ENCODE measurements at regions not wholly inside any gene's neighbourhood (a gene's known extent, or its start where the extent isn't known, plus 50 kb on each side); places are given as distances from the start of the nearest gene placed in this dataset.

DNA sequence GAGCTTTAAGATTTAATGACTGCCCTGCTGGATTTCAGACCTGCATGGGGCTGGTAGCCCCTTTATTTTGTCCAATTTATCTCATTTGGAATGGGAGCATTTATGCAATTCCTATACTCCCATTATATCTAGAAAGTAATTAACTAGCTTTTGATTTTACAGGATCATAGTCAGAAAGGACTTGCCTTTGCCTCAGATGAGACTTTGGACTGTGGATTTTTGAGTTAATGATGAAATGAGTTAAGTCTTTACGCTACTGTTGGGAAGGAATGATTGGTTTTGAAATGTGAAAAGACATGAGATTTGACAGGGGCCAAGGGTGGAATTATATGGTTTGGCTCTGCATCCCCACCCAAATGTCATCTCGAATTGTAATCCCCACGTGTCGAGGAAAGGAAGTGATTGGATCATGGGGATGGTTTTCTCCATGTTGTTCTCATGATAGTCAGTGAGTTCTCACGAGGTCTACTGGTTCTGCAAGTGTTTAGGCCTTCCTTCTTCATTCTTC, 213.1 kb upstream of the DCN start:
- no peak for DNase-seq (ENCODE audit: low spot score)

DNA sequence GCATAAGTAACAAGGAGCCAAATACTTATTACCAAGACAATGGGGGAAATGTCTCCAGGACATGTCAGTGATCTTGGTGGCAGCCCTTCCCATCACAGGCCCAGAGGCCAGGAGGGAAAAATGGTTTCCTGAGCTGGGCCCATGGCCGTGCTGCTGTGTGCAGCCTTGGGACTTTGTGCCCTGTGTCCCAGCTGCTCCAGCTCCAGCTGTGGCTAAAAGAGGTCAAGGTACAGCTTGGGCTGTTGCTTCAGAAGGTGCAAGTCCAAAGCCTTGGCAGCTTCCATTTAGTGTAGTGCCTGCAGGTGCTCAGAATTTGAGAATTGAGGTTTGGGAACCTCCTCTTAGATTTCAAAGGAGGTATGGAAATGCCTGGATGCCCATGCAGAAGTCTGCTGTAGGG, 212.3 kb upstream of the DCN start:
- no peak for DNase-seq (ENCODE audit: low spot score)

DNA sequence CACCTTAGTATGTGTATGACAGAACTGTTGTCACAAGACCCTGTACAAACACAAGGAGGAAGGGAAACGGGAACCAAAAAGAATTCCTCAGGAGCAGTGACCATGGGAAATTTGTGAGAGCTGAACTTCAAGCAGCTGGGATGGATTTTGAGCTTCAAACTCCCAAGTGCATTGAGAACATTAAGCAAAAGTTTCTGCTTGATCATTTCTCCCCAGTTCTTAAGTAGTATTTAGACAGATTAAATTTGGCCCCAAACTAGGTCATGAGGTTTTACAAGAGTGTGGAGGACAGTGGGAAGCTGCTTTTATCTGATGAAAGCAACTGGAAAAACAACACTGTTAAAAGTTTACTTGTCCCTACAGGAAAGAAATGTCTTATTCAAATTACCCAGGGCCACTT, 206.0 kb upstream of the DCN start:
- DNase-seq (ENCODE audit: low spot score), result no peak

DNA sequence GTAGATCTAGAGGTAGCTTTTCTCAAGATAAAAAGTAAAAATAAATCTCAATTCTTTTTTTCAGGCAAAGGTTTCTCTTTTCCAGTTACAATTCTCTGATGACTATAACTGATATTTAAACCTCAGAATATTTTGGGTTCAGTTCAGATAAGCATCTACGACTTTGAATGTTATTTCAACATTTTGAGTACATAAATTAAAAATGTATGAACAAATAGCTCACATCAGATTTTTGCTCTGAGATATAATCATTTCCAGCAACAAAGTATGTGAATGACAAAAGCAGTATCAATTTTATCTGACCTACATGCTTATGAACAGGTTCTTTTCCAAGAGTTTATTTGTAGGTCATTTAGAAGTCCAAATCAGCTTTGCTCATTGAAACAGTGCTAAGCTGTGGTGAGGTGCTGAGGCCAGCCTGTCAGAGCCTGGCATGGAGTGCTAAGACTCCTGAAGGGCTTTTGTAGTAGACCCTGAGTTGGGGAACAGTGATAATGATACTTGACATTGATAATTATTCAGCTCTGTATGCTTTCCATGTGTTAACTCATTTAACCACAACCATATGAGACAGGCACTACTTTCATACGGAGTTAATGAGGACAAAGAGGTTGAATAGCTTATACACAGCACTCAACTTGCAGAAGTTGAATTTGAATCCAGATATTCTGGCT, 205.0 kb upstream of the DCN start:
- no peak for DNase-seq (ENCODE audit: low spot score)

DNA sequence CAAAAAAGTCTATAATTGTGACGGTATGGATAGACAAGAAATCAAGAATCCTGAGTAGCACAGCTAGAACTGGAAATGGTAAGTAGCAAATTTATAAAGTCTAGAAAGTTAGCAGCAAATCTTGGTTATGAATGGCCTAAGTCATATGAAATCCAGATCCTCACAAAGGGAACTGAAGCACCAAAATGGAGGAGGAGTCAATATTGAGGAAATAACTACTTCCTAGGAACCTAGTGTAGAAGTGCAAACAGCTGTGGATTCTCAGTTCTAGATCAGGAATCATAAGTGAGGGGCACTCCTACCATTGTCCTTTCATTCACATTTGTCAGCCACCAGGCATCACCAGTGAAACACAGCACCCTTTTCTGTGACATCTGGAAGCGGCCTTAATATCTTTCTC, 202.2 kb upstream of the DCN start:
- no peak for DNase-seq (ENCODE audit: low spot score)

DNA sequence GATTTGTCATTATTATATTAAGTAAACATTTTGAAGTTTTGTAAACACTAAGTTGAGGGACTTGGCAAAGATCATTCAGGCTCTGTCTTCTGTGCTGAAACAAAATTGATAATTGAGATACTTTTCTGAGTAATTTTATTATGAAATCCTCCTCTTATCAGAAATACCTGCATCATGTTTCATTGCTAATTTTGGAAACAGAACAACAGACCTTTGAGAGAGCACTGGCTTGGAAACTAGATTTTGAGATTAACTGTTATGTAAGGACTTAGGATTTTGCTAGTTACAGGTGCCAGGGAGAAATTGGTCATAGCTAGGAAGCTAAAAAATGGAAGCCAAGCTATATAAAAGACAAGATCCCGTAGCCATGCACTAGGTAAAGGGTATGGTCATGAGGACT, 201.7 kb upstream of the DCN start:
- no peak for DNase-seq (ENCODE audit: low spot score)

DNA sequence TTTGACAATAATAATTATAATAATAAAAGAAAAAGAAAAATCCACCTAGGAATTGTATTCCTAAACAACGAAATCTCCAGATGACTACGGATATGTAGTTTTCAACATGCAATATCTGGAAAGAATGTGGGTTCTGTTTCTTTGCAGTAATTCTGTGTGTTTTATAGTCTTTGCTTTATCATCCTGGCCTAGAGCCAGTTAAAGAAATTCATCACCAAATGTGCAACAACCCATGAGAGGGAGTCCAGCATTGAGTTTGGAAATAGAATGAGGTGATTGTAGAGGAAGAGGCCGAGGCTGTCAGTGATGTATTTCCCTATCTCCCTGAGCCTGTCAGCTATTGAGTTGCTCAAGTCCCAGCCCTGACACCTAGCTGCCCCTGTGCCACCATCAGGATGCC, 200.5 kb upstream of the DCN start:
- DNase-seq (ENCODE audit: low spot score), result no peak

DNA sequence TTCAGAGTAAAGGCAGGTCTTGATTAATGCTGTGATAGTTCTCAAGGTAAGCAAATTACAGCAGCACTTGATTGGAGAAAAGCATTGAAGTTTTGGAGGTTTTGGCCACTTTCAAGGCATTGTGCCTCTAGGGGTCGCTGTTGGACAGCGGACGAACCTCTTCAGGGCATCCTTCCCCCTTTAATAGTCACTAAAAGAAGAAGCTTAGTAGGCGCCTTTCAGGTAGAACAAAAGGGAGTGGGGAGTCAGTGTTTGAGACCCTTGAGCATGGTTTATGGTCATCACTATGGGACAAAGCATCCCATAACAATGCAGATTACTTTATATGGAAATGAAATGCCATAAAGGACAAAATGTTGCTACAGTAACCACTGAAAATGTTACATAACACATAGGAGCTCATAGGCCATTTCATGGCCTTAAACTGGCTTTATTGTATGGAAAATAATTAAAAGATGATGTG, 199.5 kb upstream of the DCN start:
- DNase-seq (ENCODE audit: low spot score), result peak; percentile 51

DNA sequence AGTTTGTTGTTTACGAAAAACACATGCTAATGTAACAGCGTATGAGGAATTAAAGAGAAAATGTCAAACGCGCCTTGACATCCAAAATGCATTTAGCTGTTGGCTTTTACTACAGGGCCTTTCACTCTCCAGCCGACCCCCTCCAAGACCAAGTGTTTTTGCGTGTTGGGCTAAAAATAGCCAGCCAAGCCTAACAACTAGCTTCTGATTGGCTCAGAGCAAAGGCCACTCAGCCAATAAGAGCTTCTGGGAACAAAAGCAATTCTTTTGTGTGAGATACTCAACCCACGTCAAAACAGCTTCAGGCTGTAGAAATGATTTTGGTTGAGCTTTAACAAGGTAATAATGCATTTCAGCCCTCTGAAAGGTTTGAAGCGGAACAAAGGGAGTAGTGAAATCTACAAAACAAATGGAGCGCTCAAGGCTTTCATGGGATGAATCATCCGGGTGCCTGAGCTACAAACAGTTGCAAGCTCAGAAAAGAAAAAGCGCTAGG, 198.7 kb upstream of the DCN start:
- peak; percentile 89 for DNase-seq (ENCODE audit: low spot score)

DNA sequence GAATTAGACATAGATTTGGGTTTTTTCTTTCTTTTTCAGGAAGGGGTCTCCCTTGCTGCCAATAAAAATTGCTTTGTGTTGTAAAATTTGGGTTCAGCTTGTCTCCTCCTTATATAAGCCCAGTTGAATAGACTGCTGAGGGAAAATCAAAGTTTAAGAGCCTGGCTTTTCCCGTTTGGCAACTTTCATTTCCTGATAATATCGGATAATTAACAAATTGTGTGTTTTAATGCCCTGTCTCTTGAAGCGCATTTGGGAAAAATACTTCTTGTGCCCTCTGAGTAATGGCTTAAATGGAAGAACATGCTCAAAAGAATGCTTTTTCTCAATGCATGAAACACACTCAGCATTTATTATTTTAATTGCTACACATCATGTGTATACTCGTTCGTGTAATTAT, 198.0 kb upstream of the DCN start:
- no peak for DNase-seq (ENCODE audit: low spot score)

DNA sequence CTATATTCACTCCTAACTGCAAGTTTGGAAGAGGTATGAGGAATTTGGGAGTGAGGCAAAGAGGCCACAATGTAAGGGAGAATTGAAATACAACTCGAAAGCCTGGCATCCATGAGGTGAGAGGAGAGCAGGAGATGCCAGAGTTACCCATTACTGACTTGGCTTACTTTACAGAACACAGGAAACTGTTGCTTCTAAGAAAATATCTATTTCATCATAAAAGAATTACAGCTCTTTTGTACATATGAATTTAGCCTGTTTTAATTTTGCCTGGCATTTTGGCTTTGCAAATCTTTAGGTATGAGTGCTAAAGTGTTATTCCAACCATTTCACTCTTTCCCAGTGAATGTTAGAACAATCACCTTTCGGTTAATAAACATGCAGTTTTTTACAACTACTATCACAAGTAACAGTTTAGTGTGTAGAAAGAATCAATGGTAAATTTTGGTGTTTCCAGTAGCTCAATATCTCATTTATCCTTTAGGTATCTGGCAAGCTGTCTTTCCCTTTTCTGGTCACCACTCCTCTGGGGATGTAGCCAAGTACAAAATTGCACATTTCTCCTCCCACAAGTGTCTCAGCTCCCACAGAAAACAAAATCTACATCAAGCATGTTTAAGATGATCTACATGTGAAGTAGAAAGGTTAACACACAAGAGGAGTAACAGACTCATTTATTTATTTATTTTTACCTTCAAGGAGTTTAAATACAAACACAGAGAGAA, 196.6 kb upstream of the DCN start:
- no peak for DNase-seq (ENCODE audit: low spot score)

DNA sequence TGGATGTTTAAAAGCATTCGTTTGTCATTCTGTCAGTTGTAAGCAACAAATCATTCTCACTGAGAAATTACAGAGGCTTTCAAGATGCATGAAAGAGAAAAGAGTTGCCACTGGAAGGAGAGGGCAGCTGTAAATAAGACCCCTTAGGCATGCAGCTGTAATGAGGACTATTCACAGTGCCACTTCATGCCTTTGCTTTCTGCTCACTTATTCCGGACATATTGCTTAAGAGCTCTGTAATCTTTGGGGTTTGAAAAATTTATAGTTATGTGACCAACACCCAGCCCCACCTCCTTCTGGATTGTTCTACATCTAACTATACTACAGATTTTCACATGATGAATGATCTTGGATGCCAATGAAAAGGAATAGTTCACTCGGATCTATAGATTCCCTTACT, 194.8 kb upstream of the DCN start:
- peak; percentile 7 for DNase-seq (ENCODE audit: low spot score)

DNA sequence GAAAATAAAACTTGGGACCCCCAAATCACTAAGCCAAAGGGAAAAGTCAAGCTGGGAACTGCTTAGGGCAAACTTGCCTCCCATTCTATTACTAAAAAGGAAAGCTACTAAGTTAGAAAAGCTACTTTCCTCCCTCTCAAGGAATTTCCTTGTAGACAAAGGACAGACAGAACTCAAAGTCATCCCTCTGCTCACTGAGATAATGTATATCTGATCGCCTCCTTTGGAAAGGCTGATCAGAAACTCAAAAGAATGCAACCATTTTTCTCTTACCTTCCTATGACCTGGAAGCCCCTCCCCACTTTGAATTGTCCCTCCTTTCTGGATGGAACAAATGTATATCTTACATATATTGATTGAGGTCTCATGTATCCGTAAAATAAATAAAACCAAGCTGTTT, 190.5 kb upstream of the DCN start:
- no peak for DNase-seq (ENCODE audit: low spot score)

DNA sequence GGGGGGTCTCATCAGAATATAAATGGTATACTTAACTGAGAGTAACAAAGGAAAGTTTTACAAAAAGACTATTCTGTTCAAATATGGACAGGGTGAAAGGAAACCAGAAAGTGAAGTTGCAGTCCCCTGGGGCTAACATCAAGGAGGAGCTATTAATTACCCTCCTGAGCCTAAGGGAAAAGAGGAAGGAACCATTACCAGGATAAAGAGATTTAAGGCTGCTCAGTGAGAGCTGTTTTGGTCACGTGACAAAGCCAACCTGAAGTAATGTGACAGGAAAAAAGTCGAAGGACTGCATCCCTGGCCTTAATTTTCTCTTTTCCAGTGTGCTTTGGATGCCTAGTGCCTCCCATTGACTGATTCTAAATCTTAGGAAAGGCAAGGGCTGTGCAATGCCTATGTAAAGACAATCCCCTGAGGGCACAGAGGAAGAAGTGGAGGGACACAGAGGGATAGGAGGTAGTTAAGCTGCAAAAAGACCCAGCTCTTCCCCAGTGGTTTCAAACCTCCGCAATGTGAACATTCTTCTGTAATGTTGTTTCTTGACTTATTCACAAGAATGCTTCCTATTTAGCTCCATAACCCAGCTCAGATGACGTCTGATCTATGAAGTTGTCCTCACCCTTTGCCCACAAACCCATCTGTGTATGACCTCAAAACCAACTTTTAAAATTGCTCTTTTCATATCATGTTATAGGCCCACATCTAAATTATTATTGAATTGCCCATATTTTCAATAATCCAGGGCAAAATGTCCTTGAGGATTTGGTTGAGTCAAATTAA, 187.7 kb upstream of the DCN start:
- no peak for DNase-seq (ENCODE audit: low spot score)

DNA sequence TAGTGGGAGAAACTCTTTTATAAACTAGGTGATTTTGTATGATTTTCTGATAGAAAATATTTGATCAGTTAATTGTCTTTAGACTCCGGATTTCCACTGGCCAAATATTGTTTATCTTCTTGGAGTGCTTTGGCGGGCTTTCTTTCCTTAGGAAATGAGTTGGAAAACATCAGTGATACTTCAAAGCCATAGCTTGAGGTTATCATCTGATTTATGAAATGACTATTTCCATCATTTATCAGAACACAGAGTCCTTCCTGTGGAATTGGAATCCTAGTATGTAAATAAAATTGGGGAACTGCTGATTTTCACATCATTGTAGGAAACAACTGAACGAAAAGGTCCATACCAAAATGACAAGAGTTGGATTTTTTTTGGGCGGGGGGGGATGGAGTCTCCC, 186.0 kb upstream of the DCN start:
- DNase-seq (ENCODE audit: low spot score), result no peak

DNA sequence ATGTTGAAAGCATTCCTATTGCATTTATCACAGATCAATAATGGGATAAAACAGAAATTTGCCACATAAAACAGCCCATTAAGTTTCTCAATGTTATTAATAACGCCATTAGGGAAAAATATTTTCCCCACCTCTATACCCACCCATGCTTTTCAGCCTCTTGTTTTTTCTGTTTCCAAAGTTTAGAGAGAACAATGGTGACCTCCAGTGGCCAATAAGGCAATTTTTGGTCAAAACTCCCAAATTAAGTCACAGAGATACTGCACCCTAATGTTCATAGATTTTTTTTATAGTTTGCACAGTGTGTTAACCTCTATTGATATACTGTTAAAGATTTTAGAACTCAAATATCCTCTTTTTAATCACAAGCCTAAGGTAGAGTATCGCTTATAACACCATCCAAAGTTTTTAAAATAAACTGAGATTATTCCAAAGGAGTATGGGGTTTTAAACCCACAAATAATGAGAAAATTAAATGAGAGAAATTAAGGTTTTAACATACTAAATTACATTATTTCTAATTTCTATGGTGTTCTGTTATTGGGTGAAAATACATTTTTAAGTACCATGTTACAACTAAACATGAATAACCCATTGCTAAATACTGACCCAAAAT, 184.7 kb upstream of the DCN start:
- peak; percentile 45 for DNase-seq (ENCODE audit: low spot score)

DNA sequence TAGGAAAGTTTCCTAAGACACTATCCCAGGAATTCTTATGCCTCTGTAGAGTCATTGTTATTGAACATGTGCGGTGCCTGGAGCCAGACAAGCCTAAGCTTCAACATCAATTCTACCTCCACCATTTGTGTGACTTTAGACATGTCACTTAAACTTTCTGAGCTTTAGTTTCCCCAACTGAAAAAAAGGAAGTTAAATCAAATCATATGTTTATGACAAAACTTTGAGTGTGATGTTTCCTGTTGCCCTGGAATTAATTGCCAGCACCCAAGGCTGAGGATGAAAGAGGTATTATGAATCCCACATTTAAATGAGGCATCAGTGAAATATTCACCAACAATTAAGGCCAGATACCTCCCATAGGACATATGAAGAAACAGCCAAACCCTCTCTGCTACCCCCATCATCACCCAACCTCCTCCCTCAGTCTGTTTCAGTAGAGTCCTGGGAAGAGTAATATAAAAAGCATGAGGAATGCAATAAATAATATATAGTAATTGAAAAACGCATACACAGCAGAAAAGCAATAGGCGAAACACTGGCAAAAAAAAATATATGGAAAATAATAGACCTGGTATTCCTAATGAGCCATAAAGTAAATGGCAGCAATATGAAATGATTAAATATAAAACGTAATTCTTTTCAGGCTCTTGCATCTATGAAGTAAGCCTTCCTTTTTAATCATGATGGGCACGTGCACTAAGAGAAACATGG, 182.0 kb upstream of the DCN start:
- DNase-seq (ENCODE audit: low spot score), result peak; percentile 38

DNA sequence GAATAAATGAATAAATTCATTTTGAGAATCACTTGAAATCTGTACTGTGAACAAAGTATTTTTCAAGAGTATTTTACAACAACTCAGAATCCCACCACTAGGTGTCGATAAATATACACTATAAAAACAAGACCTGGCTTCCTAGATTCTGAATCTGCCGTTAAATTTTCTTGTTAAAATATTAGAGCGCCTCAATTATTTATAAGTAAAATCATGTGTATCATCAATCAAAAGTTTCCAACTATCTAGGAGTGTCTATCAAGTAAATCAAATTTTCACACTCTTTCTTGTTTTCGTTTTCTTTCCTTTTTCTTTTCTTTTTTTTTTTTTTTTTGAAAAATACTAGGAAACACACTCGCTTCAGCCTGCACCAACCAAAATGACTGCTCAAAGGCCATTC, 179.2 kb upstream of the DCN start:
- DNase-seq (ENCODE audit: low spot score), result peak; percentile 39

DNA sequence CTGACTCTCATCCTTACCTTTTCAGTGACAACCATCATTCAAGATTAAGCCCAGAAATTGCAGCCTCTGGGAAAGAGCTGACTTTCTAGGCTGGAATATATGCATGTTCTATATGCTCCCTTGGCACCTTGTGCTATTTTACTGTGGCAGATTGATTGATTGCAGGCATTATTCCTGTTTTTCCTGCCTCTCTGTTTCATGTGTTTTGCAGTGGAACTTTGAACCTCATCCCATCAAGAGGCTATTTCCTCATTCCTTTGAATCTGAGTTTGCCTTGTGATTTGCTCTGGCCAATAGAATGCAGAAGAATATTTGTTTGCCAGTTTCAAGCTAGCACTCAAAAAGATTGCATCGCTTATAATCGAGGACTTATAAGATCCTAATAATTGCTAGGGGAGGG, 174.8 kb upstream of the DCN start:
- no peak for DNase-seq (ENCODE audit: low spot score)

DNA sequence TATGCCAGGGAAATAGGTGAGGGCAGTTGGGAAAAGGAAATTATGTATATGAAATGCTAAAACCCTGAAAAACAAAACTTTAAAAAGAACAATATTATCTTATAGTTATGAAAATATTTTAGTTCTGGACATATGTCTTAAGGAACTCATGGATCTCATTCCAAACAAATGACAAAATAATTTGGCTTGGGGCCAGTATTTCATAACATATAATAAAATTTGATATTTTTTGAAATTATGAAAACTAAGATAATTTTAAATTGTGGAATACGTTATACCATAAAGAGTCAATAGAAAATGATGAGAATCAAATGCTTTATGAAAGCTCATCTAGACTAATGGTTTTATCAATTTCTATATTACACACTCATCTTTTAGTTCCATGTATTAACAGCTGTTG, 173.8 kb upstream of the DCN start:
- no peak for DNase-seq (ENCODE audit: low spot score)

DNA sequence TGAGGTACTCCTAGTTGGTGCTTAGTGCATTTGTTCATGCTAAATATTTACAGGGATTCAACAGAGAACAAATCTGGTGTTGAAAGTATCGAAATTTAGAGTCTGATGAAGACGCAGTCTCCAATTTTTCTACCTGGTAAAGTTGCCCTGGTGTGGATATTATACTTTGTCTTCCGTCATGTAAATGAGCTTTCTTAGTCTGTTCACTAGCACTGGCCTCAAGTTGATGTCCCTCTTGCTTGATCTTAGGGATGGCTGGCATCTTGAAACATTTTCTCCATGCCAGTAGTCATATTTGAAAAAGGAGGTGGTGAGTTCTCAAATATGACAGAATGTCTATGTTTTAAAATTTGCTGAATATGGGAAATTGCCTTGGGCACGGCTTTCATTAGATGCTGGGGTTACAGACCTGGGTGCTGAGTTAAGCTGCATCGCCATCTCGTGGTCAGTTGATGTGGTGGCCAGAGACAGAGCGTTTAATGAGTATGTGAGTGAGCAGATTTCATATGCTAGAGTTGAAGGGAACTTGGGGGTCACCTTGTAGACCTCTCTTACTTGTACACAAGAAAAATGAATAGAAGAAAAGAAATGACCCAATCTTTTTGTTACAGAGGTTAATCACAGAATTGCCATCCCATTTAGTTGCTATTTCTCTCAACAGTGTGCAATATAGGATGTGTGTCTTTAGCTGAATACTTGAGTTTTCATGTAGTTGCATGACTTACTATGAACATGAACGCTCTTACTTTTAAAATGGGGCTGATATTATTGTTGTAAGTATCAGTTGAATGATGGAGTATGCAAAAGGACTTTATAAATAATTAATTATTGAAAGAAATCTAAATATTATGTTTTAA, 172.8 kb upstream of the DCN start:
- peak; percentile 81 for DNase-seq (ENCODE audit: low spot score)
